BJ (cell line): ENCODE measurements at regions not wholly inside any gene's neighbourhood (a gene's known extent, or its start where the extent isn't known, plus 50 kb on each side); places are given as distances from the start of the nearest gene placed in this dataset.

Experiments
- CTCF ChIA-PET: fragments of 350-600 bp; formaldehyde crosslinking; extraction: SDS; loops from one replicate; lab custom pipeline; 2021; ENCODE audit warnings: antibody characterized with exemption, inconsistent platforms; lab: Yijun Ruan, JAX
- POLR2A ChIA-PET: fragments of 300-600 bp; sonication (Branson Sonifier 250); formaldehyde crosslinking; extraction: SDS; loops from one replicate; lab custom pipeline; 2021; ENCODE audit warnings: antibody characterized with exemption; lab: Charles Lee
- DNase-seq: peaks from one replicate; pipeline ENCODE4 v3.0.0-alpha.2; 2011; ENCODE audit warnings: low read depth
- H3K27me3 ChIP-seq: 2 replicates; pipeline ENCODE4 v1.6.0; 2011; ENCODE audit warnings: low read length; ENCODE audit not compliant: control insufficient read depth, insufficient read depth
- H3K36me3 ChIP-seq: 2 replicates; pipeline ENCODE4 v1.5.1; 2011; ENCODE audit warnings: low read length; ENCODE audit not compliant: control insufficient read depth, insufficient read depth
- H3K4me3 ChIP-seq: 2 replicates; pipeline ENCODE4 v1.5.1; 2011; ENCODE audit warnings: low read depth, mild to moderate bottlenecking, control low read depth, low read length
- TF ChIP-seq, protein P1 (sequence below): IDR thresholded peaks from 2 replicates; pipeline ENCODE4 v1.5.1; 2011; ENCODE audit warnings: low read depth, mild to moderate bottlenecking, control low read depth, inconsistent platforms, low read length, moderate library complexity; ENCODE audit not compliant: insufficient read depth

- CTCF ChIA-PET, result no interaction called here
- Histone ChIP-seq H3K27me3 (no peaks in the 10 kb centered on the region), H3K36me3 (no peaks in the 10 kb centered on the region), H3K4me3 (no peak overlapping the region)
- POLR2A ChIA-PET, result no interaction called here
- DNase-seq, result no peak
- TF ChIP-seq, protein P1, sequence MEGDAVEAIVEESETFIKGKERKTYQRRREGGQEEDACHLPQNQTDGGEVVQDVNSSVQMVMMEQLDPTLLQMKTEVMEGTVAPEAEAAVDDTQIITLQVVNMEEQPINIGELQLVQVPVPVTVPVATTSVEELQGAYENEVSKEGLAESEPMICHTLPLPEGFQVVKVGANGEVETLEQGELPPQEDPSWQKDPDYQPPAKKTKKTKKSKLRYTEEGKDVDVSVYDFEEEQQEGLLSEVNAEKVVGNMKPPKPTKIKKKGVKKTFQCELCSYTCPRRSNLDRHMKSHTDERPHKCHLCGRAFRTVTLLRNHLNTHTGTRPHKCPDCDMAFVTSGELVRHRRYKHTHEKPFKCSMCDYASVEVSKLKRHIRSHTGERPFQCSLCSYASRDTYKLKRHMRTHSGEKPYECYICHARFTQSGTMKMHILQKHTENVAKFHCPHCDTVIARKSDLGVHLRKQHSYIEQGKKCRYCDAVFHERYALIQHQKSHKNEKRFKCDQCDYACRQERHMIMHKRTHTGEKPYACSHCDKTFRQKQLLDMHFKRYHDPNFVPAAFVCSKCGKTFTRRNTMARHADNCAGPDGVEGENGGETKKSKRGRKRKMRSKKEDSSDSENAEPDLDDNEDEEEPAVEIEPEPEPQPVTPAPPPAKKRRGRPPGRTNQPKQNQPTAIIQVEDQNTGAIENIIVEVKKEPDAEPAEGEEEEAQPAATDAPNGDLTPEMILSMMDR, result no peak
These were observed 189.6 kb upstream of the NBEA start for GRCh38 chr13:34752283-34752960.

- POLR2A ChIA-PET, result no interaction called here
- CTCF ChIA-PET, result no interaction called here
- DNase-seq, result no peak
- H3K27me3 ChIP-seq, result no peaks in the 10 kb centered on the region
- H3K4me3 ChIP-seq, result no peak overlapping the region
- H3K36me3 ChIP-seq, result no peaks in the 10 kb centered on the region
- TF ChIP-seq, protein P1, result no peak
These were observed 185.9 kb upstream of the NBEA start for GRCh38 chr13:34756136-34756535.

DNA sequence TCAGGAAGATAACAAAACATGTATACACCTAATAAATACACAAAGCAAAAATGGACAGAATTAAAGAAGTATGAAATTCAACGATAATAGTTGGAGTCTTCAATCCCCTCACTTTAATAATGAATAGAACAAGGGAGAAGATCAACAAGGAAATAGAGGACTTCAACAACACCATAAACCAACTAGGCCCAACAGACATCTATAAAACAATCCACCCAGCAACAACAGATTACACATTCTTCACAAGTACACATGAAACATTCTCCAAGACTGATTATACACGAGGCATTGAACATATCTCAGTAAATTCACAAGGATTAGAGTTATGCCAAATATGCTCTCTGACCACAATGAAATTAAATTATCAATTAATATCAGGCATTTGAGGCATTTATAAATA is 185.5 kb upstream of the NBEA start:
- ChIA-PET POLR2A (no interaction called here), CTCF (no interaction called here)
- Histone ChIP-seq H3K36me3 (no peaks in the 10 kb centered on the region), H3K27me3 (no peaks in the 10 kb centered on the region), H3K4me3 (no peak overlapping the region)
- DNase-seq, result no peak
- TF ChIP-seq, protein P1, result no peak

- CTCF ChIA-PET, result no interaction called here
- POLR2A ChIA-PET, result no interaction called here
- DNase-seq, result no peak
- Histone ChIP-seq H3K4me3 (no peak overlapping the region), H3K36me3 (no peaks in the 10 kb centered on the region), H3K27me3 (no peaks in the 10 kb centered on the region)
- TF ChIP-seq, protein P1, result no peak
These were observed 184.6 kb upstream of the NBEA start for GRCh38 chr13:34757441-34757840.

- H3K4me3 ChIP-seq, result no peak overlapping the region
- H3K36me3 ChIP-seq, result no peaks in the 10 kb centered on the region
- no peak for DNase-seq
- H3K27me3 ChIP-seq, result no peaks in the 10 kb centered on the region
- ChIA-PET POLR2A (no interaction called here), CTCF (no interaction called here)
- TF ChIP-seq, protein P1, result no peak
These were observed 183.4 kb upstream of the NBEA start for GRCh38 chr13:34758628-34759027.
